ENCODE measurements at regions not wholly inside any gene's neighbourhood (a gene's known extent, or its start where the extent isn't known, plus 50 kb on each side); places are given as distances from the start of the nearest gene placed in this dataset.

DNA sequence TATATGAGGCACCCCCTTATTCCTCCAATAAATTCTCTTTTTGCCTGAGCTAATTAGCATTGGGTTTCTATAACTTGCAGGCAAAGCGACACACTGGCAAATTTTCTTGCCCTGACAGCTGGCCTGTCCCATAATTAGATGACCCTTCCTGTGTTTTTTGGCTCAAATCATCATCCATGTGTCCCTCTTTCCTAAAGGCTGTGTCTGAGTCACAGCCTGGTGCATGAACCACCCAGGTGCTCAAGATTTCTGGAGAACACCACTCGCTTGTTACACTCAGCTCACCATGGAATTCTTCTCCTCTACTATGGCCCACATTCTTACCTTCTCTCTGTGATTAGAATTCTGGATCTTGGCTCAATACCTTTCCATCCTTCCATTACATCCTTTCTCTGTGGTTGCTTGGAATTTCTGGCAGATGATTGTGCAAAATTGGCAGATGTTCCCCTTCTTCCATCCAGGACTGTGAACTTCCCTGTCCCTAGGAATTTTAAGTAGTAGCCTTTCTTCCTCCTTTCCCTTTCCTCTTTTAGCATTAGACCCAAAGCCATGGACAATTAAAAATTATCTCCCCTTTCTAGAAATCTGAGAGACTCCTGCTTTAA, 116.0 kb upstream of the ANKRD1 start:
- H3K9me3 Mint-ChIP-seq (ENCODE audit: unreplicated experiment), result no peaks in the 10 kb centered on the region
- no peaks in the 10 kb centered on the region for H3K27me3 Mint-ChIP-seq (ENCODE audit: unreplicated experiment)
- H3K4me3 Mint-ChIP-seq (ENCODE audit: unreplicated experiment), result no peak overlapping the region
- H3K36me3 Mint-ChIP-seq (ENCODE audit: unreplicated experiment), result no peaks in the 10 kb centered on the region
- TF ChIP-seq, protein P1, sequence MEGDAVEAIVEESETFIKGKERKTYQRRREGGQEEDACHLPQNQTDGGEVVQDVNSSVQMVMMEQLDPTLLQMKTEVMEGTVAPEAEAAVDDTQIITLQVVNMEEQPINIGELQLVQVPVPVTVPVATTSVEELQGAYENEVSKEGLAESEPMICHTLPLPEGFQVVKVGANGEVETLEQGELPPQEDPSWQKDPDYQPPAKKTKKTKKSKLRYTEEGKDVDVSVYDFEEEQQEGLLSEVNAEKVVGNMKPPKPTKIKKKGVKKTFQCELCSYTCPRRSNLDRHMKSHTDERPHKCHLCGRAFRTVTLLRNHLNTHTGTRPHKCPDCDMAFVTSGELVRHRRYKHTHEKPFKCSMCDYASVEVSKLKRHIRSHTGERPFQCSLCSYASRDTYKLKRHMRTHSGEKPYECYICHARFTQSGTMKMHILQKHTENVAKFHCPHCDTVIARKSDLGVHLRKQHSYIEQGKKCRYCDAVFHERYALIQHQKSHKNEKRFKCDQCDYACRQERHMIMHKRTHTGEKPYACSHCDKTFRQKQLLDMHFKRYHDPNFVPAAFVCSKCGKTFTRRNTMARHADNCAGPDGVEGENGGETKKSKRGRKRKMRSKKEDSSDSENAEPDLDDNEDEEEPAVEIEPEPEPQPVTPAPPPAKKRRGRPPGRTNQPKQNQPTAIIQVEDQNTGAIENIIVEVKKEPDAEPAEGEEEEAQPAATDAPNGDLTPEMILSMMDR (IDR thresholded peaks at IDR 0.05), result no peak
- no peak overlapping the region for H3K27ac Mint-ChIP-seq (ENCODE audit: unreplicated experiment)
- H3K4me1 Mint-ChIP-seq (ENCODE audit: unreplicated experiment), result peaks cover 15% of the 10 kb centered on the region
- DNase-seq (ENCODE audit: extremely low spot score, unreplicated experiment), result no peak

GRCh38 chr10:91038971-91039370, 118.1 kb upstream of the ANKRD1 start:
- Mint-ChIP-seq H3K9me3 (ENCODE audit: unreplicated experiment) (no peaks in the 10 kb centered on the region), H3K27me3 (ENCODE audit: unreplicated experiment) (no peaks in the 10 kb centered on the region), H3K4me1 (ENCODE audit: unreplicated experiment) (peaks cover 18% of the 10 kb centered on the region), H3K36me3 (ENCODE audit: unreplicated experiment) (no peaks in the 10 kb centered on the region), H3K4me3 (ENCODE audit: unreplicated experiment) (no peak overlapping the region), H3K27ac (ENCODE audit: unreplicated experiment) (no peak overlapping the region)
- TF ChIP-seq, protein P1 (IDR thresholded peaks at IDR 0.05), result no peak
- DNase-seq (ENCODE audit: extremely low spot score, unreplicated experiment), result no peak

- DNase-seq (ENCODE audit: extremely low spot score, unreplicated experiment), result no peak
These were observed 119.5 kb upstream of the ANKRD1 start for GRCh38 chr10:91040343-91040742.

DNA sequence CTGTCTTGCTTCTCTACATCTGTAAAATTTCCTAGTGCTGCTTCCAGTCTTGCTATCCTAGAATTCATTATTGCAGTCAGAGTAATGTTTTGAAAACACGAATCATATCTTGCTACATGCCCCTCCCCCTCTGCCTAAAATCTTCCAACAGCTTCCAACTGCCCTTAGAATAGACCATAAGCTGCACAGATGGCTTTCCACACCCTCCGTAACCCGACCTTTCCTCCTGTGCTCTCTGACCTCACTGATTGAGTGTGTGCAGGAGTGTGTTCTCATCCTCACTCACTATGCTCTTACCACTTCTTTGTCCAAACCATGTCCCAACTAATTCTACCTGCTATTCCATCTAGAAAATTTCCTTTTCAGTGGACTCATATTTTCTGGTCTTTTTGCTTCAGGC, 121.2 kb upstream of the ANKRD1 start:
- TF ChIP-seq, protein P1 (IDR thresholded peaks at IDR 0.05), result no peak
- Mint-ChIP-seq H3K27me3 (ENCODE audit: unreplicated experiment) (no peaks in the 10 kb centered on the region), H3K27ac (ENCODE audit: unreplicated experiment) (no peak overlapping the region), H3K9me3 (ENCODE audit: unreplicated experiment) (no peaks in the 10 kb centered on the region), H3K36me3 (ENCODE audit: unreplicated experiment) (no peaks in the 10 kb centered on the region), H3K4me1 (ENCODE audit: unreplicated experiment) (peaks cover 8% of the 10 kb centered on the region), H3K4me3 (ENCODE audit: unreplicated experiment) (no peak overlapping the region)
- no peak for DNase-seq (ENCODE audit: extremely low spot score, unreplicated experiment)

More at GRCh38 chr10:91040343-91040742, 119.5 kb upstream of the ANKRD1 start:
- no peaks in the 10 kb centered on the region for H3K36me3 Mint-ChIP-seq (ENCODE audit: unreplicated experiment)
- TF ChIP-seq, protein P1 (IDR thresholded peaks at IDR 0.05), result no peak
- peaks cover 5% of the 10 kb centered on the region for H3K4me1 Mint-ChIP-seq (ENCODE audit: unreplicated experiment)
- no peaks in the 10 kb centered on the region for H3K27me3 Mint-ChIP-seq (ENCODE audit: unreplicated experiment)
- H3K4me3 Mint-ChIP-seq (ENCODE audit: unreplicated experiment), result no peak overlapping the region
- H3K27ac Mint-ChIP-seq (ENCODE audit: unreplicated experiment), result no peak overlapping the region
- H3K9me3 Mint-ChIP-seq (ENCODE audit: unreplicated experiment), result no peaks in the 10 kb centered on the region

DNA sequence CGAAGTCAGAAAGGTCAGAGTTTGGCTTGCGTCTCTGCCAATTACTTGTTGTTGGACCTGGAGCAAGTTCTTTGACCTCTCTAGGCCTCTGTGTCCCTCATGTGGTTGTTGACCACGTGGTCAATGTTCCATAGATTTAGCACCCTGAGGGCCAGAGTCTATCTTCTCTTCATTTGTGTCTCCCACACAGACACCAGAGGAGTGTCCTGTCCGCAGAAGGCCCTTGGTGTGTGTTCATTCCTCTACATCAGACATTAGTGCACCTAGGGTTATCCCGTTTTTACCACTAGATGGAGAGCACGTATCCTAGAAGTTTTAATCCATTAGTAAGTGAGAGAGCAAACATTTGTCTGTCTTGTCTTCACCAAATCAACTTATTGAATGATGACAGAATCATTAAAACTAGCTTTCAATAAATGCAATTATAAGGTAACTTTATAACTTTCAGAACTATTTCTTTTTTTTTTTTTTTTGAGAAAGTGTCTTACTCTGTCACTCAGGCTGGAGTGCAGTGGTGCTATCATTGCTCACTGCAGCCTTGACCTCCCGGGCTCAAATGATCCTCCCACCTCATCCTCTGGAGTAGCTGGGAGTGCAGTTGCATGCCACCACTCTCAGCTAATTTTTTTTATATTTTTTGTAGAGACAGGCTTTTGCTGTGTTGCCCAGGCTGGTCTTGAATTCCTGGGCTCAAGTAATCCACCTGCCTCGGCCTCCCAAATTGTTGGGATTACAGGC, 122.5 kb upstream of the ANKRD1 start:
- Mint-ChIP-seq H3K27me3 (ENCODE audit: unreplicated experiment) (no peaks in the 10 kb centered on the region), H3K9me3 (ENCODE audit: unreplicated experiment) (no peaks in the 10 kb centered on the region), H3K27ac (ENCODE audit: unreplicated experiment) (no peak overlapping the region), H3K36me3 (ENCODE audit: unreplicated experiment) (no peaks in the 10 kb centered on the region), H3K4me3 (ENCODE audit: unreplicated experiment) (no peak overlapping the region), H3K4me1 (ENCODE audit: unreplicated experiment) (peaks cover 8% of the 10 kb centered on the region)
- no peak for DNase-seq (ENCODE audit: extremely low spot score, unreplicated experiment)
- TF ChIP-seq, protein P1 (IDR thresholded peaks at IDR 0.05), result peak; percentile 63

All from osteocyte (in vitro differentiated cells).